BE2C (cell line): ENCODE measurements at regions not wholly inside any gene's neighbourhood (a gene's known extent, or its start where the extent isn't known, plus 50 kb on each side); places are given as distances from the start of the nearest gene placed in this dataset.

ENCODE experiments used
- DNase-seq: peaks from one replicate; pipeline ENCODE4 v3.0.0-alpha.2; 2020
- H3K27me3 ChIP-seq: fragments of 250-450 bp; sonication (Bioruptor Pico); 2 replicates; pipeline ENCODE4 v1.5.1; 2020; ENCODE audit warnings: mild to moderate bottlenecking
- H3K36me3 ChIP-seq: fragments of 250-450 bp; sonication (Bioruptor Pico); 2 replicates; pipeline ENCODE4 v1.5.1; 2020; ENCODE audit warnings: mild to moderate bottlenecking
- H3K4me1 ChIP-seq: fragments of 250-450 bp; sonication (Bioruptor Pico); 2 replicates; pipeline ENCODE4 v1.5.1; 2020
- H3K4me3 ChIP-seq: 2 replicates; pipeline ENCODE4 v1.5.1; 2011; ENCODE audit warnings: low read depth, low read length
- H3K9me3 ChIP-seq: fragments of 250-450 bp; sonication (Bioruptor Pico); 2 replicates; pipeline ENCODE4 v1.5.1; 2020
- TF ChIP-seq, protein P1 (sequence below): IDR thresholded peaks from 2 replicates; pipeline ENCODE4 v1.5.1; 2012; ENCODE audit warnings: mild to moderate bottlenecking, low read depth, low read length

DNA sequence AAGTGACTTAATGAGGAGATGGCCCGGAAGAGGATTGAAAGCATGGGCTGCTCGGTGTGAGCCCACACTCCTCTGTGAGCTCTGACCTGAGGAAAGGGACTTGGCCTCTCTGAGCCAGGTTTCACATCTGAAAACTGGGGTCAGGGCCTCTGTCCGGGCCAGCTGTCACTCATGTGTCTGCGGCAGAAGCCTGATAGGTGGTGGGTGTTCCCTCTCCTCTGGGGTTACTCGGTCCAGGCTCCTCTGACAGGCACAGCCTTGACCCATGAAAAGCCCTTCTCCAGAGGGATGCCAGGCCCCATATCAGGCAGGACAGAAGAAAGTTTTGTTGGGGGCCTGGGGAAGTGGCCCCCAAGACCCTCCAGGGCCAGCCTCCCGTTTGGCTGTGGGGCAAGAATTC is 131.4 kb downstream of the CHSY1 start:
- H3K4me1 ChIP-seq, result peaks cover 17% of the 10 kb centered on the region
- no peaks in the 10 kb centered on the region for H3K27me3 ChIP-seq
- no peaks in the 10 kb centered on the region for H3K9me3 ChIP-seq

More for the DNA sequence above, 131.4 kb downstream of the CHSY1 start:
- H3K4me3 ChIP-seq, result no peak overlapping the region
- H3K36me3 ChIP-seq, result no peaks in the 10 kb centered on the region
- TF ChIP-seq, protein P1, sequence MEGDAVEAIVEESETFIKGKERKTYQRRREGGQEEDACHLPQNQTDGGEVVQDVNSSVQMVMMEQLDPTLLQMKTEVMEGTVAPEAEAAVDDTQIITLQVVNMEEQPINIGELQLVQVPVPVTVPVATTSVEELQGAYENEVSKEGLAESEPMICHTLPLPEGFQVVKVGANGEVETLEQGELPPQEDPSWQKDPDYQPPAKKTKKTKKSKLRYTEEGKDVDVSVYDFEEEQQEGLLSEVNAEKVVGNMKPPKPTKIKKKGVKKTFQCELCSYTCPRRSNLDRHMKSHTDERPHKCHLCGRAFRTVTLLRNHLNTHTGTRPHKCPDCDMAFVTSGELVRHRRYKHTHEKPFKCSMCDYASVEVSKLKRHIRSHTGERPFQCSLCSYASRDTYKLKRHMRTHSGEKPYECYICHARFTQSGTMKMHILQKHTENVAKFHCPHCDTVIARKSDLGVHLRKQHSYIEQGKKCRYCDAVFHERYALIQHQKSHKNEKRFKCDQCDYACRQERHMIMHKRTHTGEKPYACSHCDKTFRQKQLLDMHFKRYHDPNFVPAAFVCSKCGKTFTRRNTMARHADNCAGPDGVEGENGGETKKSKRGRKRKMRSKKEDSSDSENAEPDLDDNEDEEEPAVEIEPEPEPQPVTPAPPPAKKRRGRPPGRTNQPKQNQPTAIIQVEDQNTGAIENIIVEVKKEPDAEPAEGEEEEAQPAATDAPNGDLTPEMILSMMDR, result no peak
- no peak for DNase-seq
